Fibroblast of lung (primary cell): ENCODE measurements at regions not wholly inside any gene's neighbourhood (a gene's known extent, or its start where the extent isn't known, plus 50 kb on each side); places are given as distances from the start of the nearest gene placed in this dataset.

Source experiments
- DNase-seq, 2 donors: peaks; one replicate each; pipeline versions ENCODE4 v3.0.0 to v3.0.0-alpha.2; 2010; ENCODE audit warnings: low read depth in 2 of 2
- H2AFZ ChIP-seq: 2 replicates; pipeline ENCODE4 v1.5.1; 2012; ENCODE audit warnings: low read length, control low read depth, inconsistent platforms
- H3K27ac ChIP-seq: 2 replicates; pipeline ENCODE4 v1.5.1; 2011; ENCODE audit warnings: low read length, control low read depth; ENCODE audit not compliant: insufficient read depth
- H3K27me3 ChIP-seq: 2 replicates; pipeline ENCODE4 v1.5.1; 2011; ENCODE audit warnings: mild to moderate bottlenecking, low read length; ENCODE audit not compliant: control insufficient read depth, insufficient read depth
- H3K36me3 ChIP-seq: 2 replicates; pipeline ENCODE4 v1.5.1; 2011; ENCODE audit warnings: low read length; ENCODE audit not compliant: control insufficient read depth, insufficient read depth
- H3K4me1 ChIP-seq: 2 replicates; pipeline ENCODE4 v1.5.1; 2011; ENCODE audit warnings: low read length; ENCODE audit not compliant: control insufficient read depth, insufficient read depth; ENCODE audit errors: extremely low read depth
- H3K4me2 ChIP-seq: 2 replicates; pipeline ENCODE4 v1.5.1; 2011; ENCODE audit warnings: low read length, control low read depth; ENCODE audit not compliant: insufficient read depth; ENCODE audit errors: extremely low read depth
- H3K4me3 ChIP-seq, 4 experiments: fragments of 200-600 bp in 1 of 4; sonication (generic) in 1 of 4; replicated peaks in 1 of 4; 2 replicates each; pipeline ENCODE4 v1.5.1; 2011 to 2016; ENCODE audit warnings: low read length in 4 of 4, low read depth in 3 of 4, mild to moderate bottlenecking in 3 of 4, control low read depth in 2 of 4, inconsistent platforms in 1 of 4, mixed read lengths in 1 of 4; ENCODE audit not compliant: insufficient read depth in 1 of 4; ENCODE audit errors: control extremely low read depth in 1 of 4
- H3K79me2 ChIP-seq: 2 replicates; pipeline ENCODE4 v1.5.1; 2012; ENCODE audit warnings: mild to moderate bottlenecking, low read length, inconsistent platforms; ENCODE audit not compliant: control insufficient read depth, insufficient read depth
- H3K9ac ChIP-seq: 2 replicates; pipeline ENCODE4 v1.5.1; 2011; ENCODE audit warnings: mild to moderate bottlenecking, low read length, control low read depth; ENCODE audit not compliant: insufficient read depth
- H3K9me3 ChIP-seq: 2 replicates; pipeline ENCODE4 v1.5.1; 2012; ENCODE audit warnings: low read depth, low read length; ENCODE audit not compliant: control insufficient read depth, insufficient read depth
- H4K20me1 ChIP-seq: 2 replicates; pipeline ENCODE4 v1.5.1; 2011; ENCODE audit warnings: low read length; ENCODE audit not compliant: control insufficient read depth, insufficient read depth; ENCODE audit errors: extremely low read depth
- EZH2 ChIP-seq: IDR thresholded peaks from 2 replicates; pipeline ENCODE4 v1.5.1; 2012; ENCODE audit warnings: low read length, control low read depth, mild to moderate bottlenecking; ENCODE audit errors: missing control alignments
- TF ChIP-seq, protein P1 (sequence below), 2 donors: IDR thresholded peaks in 1 of 2; conservative IDR thresholded peaks in 1 of 2; 1 replicate in 1 of 2; 2 replicates in 1 of 2; pipeline ENCODE4 v1.5.1; 2011 to 2012; ENCODE audit warnings: low read length in 2 of 2, control low read depth in 1 of 2, inconsistent platforms in 1 of 2, low read depth in 1 of 2, mild to moderate bottlenecking in 1 of 2

DNA sequence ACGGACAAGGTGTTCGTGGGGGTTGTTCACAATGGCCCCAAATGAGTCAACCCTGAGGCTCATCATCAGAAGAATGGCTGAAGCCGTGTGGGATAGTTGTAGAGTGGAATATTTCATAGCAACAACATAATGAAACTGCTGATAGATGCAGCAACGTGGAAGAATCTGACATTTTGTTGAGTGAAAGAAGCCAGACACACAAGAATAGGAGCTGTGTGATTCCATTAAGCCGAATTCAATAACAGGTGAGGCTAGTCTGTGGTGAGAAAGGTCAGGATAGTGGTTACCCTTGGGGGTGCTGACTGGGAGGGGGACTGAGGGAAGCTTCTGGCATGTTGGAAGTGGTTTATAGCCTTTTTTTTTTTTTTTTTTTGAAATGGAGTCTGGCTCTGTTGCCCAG is 144.0 kb downstream of the SMAD6 start:
- no peak for DNase-seq
- Histone ChIP-seq H2AFZ (no peak overlapping the region), H3K27me3 (no peaks in the 10 kb centered on the region), H3K4me2 (no peak overlapping the region), H3K9me3 (no peaks in the 10 kb centered on the region), H3K4me1 (peaks cover 21% of the 10 kb centered on the region), H3K79me2 (peaks cover 10% of the 10 kb centered on the region), H3K9ac (no peak overlapping the region), H3K4me3 (no peak overlapping the region), H3K36me3 (no peaks in the 10 kb centered on the region), H3K27ac (no peak overlapping the region), H4K20me1 (no peaks in the 10 kb centered on the region)
- TF ChIP-seq, protein P1, sequence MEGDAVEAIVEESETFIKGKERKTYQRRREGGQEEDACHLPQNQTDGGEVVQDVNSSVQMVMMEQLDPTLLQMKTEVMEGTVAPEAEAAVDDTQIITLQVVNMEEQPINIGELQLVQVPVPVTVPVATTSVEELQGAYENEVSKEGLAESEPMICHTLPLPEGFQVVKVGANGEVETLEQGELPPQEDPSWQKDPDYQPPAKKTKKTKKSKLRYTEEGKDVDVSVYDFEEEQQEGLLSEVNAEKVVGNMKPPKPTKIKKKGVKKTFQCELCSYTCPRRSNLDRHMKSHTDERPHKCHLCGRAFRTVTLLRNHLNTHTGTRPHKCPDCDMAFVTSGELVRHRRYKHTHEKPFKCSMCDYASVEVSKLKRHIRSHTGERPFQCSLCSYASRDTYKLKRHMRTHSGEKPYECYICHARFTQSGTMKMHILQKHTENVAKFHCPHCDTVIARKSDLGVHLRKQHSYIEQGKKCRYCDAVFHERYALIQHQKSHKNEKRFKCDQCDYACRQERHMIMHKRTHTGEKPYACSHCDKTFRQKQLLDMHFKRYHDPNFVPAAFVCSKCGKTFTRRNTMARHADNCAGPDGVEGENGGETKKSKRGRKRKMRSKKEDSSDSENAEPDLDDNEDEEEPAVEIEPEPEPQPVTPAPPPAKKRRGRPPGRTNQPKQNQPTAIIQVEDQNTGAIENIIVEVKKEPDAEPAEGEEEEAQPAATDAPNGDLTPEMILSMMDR (conservative IDR thresholded peaks at IDR 0.05 in 1 of 2, IDR thresholded peaks at IDR 0.05 in 1 of 2; ENCODE audit: low read depth in 1 of 2, low read length in 2 of 2): no peak
- TF ChIP-seq EZH2: no peak

DNA sequence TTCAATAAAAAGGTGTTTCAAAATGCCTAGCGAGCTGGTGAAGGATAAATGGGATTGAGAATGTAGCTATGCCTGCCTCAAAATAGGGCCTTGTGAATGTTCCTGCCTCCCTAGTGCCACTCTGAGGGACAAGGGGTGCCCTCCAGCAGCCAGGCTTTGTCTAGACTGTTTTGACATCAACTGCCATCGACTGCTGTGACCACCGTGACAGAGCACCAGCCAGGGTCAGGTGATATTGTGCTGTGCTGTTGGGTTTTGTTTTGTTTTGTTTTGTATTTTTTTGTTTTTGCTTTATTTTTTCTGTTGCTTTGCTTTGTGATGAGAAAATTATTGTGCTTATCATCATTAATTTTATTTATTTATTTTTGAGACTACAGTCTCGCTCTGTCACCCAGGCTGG is 144.8 kb downstream of the SMAD6 start:
- TF ChIP-seq, protein P1 (conservative IDR thresholded peaks at IDR 0.05 in 1 of 2, IDR thresholded peaks at IDR 0.05 in 1 of 2; ENCODE audit: low read depth in 1 of 2, low read length in 2 of 2): no peak
- no peak for TF ChIP-seq EZH2
- peaks cover 10% of the 10 kb centered on the region for H3K79me2 ChIP-seq

DNA sequence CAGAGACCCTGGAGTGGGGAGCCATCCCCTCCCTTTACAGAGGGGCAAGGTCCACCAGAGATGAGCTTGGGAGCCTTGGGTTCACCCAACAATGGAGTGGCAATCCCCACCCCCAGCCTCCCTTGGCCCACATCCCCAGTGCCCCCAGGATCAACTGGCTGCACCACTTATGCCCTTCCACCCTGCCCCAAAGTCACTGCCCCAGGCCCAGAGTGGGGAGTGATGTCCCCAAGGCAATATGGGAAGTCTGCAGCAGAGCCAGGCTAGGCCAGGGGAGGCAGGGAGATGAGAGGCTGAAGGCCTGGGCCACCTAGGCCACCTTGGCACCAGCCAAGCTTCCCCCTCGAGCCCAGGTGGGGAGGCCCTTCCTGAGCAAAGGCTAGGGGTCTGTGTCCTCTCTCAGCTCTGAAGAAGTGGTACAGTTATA is 145.5 kb downstream of the SMAD6 start:
- Histone ChIP-seq H3K4me1 (peaks cover 14% of the 10 kb centered on the region), H3K9me3 (no peaks in the 10 kb centered on the region), H2AFZ (no peak overlapping the region), H3K79me2 (peaks cover 10% of the 10 kb centered on the region), H3K27me3 (no peaks in the 10 kb centered on the region), H3K4me2 (no peak overlapping the region), H3K9ac (no peak overlapping the region), H3K4me3 (no peak overlapping the region), H4K20me1 (no peaks in the 10 kb centered on the region), H3K27ac (no peak overlapping the region), H3K36me3 (no peaks in the 10 kb centered on the region)
- no peak for DNase-seq
- TF ChIP-seq, protein P1 (conservative IDR thresholded peaks at IDR 0.05 in 1 of 2, IDR thresholded peaks at IDR 0.05 in 1 of 2; ENCODE audit: low read depth in 1 of 2, low read length in 2 of 2): no peak
- no peak for TF ChIP-seq EZH2

More for the DNA sequence above, 144.8 kb downstream of the SMAD6 start:
- Histone ChIP-seq H3K9me3 (no peaks in the 10 kb centered on the region), H3K4me1 (peaks cover 17% of the 10 kb centered on the region), H3K27me3 (no peaks in the 10 kb centered on the region), H3K9ac (no peak overlapping the region), H3K4me3 (no peak overlapping the region), H3K36me3 (no peaks in the 10 kb centered on the region), H3K27ac (no peak overlapping the region), H3K4me2 (no peak overlapping the region), H4K20me1 (no peaks in the 10 kb centered on the region), H2AFZ (no peak overlapping the region)
- no peak for DNase-seq
